K562 (cell line): ENCODE measurements at regions not wholly inside any gene's neighbourhood (a gene's known extent, or its start where the extent isn't known, plus 50 kb on each side); places are given as distances from the start of the nearest gene placed in this dataset.

Source experiments
- BDP1 ChIP-seq: IDR thresholded peaks from 3 replicates; pipeline ENCODE4 v1.6.1; 2011; ENCODE audit not compliant: insufficient read length, insufficient read depth
- CBX3 ChIP-seq, 2 experiments: IDR thresholded peaks; 1 replicate in 1 of 2; 2 replicates in 1 of 2; pipeline ENCODE4 v1.6.1; 2012; ENCODE audit warnings: inconsistent platforms in 2 of 2, low read length in 2 of 2, borderline replicate concordance in 1 of 2, control low read depth in 1 of 2
- HDAC1 ChIP-seq, 2 experiments: fragments of 450-650 bp; IDR thresholded peaks; 2 replicates each; pipeline ENCODE4 v1.6.1; 2016 to 2017; ENCODE audit warnings: inconsistent platforms in 1 of 2, mild to moderate bottlenecking in 1 of 2, moderate library complexity in 1 of 2
- KDM2B ChIP-seq: fragments of 250-450 bp; sonication (Bioruptor Pico); IDR thresholded peaks from 2 replicates; pipeline ENCODE4 v1.8.0; 2021; ENCODE audit warnings: mild to moderate bottlenecking, moderate library complexity
- MCM7 ChIP-seq, 2 experiments: fragments of 450-650 bp; IDR thresholded peaks; 2 replicates each; pipeline ENCODE4 v1.6.1; 2016 to 2018
- TCF7 ChIP-seq: sonication (generic); IDR thresholded peaks from 2 replicates; pipeline ENCODE4 v1.6.1; 2016; ENCODE audit warnings: antibody characterized with exemption, borderline replicate concordance
- ZNF184 ChIP-seq: sonication (generic); formaldehyde crosslinking; IDR thresholded peaks from 2 replicates; pipeline ENCODE4 v1.5.0; 2020; ENCODE audit warnings: missing genetic modification reagents
- ZNF23 ChIP-seq: fragments of 250-450 bp; sonication (Bioruptor Pico); IDR thresholded peaks from 2 replicates; pipeline ENCODE4 v1.4.0; 2020; ENCODE audit warnings: mild to moderate bottlenecking
- ZNF324 ChIP-seq: fragments of 250-450 bp; sonication (Bioruptor Pico); IDR thresholded peaks from 2 replicates; pipeline ENCODE4 v1.4.0; 2020; ENCODE audit warnings: mild to moderate bottlenecking
- ZNF717 ChIP-seq: fragments of 250-450 bp; sonication (Bioruptor Pico); IDR thresholded peaks from 2 replicates; pipeline ENCODE4 v1.5.0; 2021
- TF ChIP-seq, protein P1 (sequence below): sonication (generic); formaldehyde crosslinking; IDR thresholded peaks from 2 replicates; pipeline ENCODE4 v1.8.0; 2022; ENCODE audit warnings: mild to moderate bottlenecking, missing genetic modification reagents, borderline replicate concordance
- TF ChIP-seq, protein P2 (sequence below): fragments of 250-450 bp; sonication (Bioruptor Pico); IDR thresholded peaks from 2 replicates; pipeline ENCODE4 v1.5.0; 2020; ENCODE audit warnings: mild to moderate bottlenecking
- TF ChIP-seq, protein P3 (sequence below), 3 experiments: fragments of 200-800 bp in 1 of 3; fragments of 250-450 bp in 1 of 3; fragments of 450-650 bp in 1 of 3; sonication (Bioruptor Pico) in 1 of 3; sonication (Bioruptor generic) in 1 of 3; formaldehyde crosslinking in 1 of 3; IDR thresholded peaks; 2 replicates each; pipeline versions ENCODE4 v1.6.1 to v1.8.0; 2016 to 2022; ENCODE audit warnings: mild to moderate bottlenecking in 2 of 3, missing genetic modification characterization in 2 of 3, missing compliant biosample characterization in 1 of 3, moderate library complexity in 1 of 3
- TF ChIP-seq, protein P4 (sequence below): fragments of 450-650 bp; IDR thresholded peaks from 2 replicates; pipeline ENCODE4 v1.6.1; 2018; ENCODE audit warnings: mild to moderate bottlenecking, low read depth; ENCODE audit not compliant: partially characterized antibody
- TF ChIP-seq, protein P5 (sequence below), 2 experiments: fragments of 450-650 bp in 1 of 2; sonication (generic) in 1 of 2; formaldehyde crosslinking in 1 of 2; IDR thresholded peaks in 1 of 2; conservative IDR thresholded peaks in 1 of 2; 2 replicates each; pipeline versions ENCODE4 v1.6.1 to v1.8.1; 2016 to 2023; ENCODE audit warnings: mild to moderate bottlenecking in 2 of 2, moderate library complexity in 2 of 2, inconsistent platforms in 1 of 2, missing genetic modification reagents in 1 of 2

DNA sequence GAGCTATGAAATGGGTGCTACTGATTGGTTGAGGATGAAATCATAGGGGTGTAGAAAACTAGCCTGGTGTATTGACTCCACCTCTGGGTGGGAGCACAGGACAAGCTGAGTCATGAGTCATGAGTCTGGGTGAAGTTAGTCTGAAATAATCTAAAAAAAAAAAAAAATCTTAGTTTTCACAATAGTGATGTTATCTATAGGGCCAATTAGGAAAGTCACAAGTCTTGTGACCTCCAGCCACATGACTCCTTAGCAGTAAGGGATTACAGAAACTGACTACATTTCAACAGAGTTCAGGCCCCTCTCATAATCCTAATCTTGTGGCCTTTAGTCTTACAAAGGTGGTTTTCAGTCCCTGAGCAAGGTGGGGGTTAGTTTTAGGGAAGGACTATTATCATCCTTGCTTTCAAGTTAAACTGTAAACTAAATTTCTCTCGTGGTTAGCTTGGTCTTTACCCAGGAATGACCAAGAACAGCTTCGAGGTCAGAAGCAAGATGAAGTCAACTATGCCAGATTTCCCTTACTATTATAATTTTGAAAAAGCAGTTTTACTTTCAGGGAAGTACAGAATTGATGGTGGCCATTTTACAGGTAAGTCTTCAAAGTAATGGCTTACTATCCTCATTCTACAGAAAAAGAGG lies 338.0 kb upstream of the GYPC start (continued):
- no peak for TF ChIP-seq CBX3 (IDR thresholded peaks at IDR 0.05; ENCODE audit: borderline replicate concordance in 1 of 2, low read length in 2 of 2)
- TF ChIP-seq KDM2B (CRISPR knock-in tag): no peak
- TF ChIP-seq, protein P1, sequence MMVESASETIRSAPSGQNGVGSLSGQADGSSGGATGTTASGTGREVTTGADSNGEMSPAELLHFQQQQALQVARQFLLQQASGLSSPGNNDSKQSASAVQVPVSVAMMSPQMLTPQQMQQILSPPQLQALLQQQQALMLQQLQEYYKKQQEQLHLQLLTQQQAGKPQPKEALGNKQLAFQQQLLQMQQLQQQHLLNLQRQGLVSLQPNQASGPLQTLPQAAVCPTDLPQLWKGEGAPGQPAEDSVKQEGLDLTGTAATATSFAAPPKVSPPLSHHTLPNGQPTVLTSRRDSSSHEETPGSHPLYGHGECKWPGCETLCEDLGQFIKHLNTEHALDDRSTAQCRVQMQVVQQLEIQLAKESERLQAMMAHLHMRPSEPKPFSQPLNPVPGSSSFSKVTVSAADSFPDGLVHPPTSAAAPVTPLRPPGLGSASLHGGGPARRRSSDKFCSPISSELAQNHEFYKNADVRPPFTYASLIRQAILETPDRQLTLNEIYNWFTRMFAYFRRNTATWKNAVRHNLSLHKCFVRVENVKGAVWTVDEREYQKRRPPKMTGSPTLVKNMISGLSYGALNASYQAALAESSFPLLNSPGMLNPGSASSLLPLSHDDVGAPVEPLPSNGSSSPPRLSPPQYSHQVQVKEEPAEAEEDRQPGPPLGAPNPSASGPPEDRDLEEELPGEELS: no peak
- TF ChIP-seq ZNF324 (CRISPR knock-in tag): no peak
- 0 out of 2 replicates have a peak, but pooled peaks have one; percentile 49 for TF ChIP-seq ZNF23 (CRISPR knock-in tag)
- no peak for TF ChIP-seq ZNF184 (CRISPR knock-in tag)
- TF ChIP-seq, protein P2, sequence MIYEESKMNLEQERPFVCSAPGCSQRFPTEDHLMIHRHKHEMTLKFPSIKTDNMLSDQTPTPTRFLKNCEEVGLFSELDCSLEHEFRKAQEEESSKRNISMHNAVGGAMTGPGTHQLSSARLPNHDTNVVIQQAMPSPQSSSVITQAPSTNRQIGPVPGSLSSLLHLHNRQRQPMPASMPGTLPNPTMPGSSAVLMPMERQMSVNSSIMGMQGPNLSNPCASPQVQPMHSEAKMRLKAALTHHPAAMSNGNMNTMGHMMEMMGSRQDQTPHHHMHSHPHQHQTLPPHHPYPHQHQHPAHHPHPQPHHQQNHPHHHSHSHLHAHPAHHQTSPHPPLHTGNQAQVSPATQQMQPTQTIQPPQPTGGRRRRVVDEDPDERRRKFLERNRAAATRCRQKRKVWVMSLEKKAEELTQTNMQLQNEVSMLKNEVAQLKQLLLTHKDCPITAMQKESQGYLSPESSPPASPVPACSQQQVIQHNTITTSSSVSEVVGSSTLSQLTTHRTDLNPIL (CRISPR knock-in tag): no peak
- TF ChIP-seq, protein P3, sequence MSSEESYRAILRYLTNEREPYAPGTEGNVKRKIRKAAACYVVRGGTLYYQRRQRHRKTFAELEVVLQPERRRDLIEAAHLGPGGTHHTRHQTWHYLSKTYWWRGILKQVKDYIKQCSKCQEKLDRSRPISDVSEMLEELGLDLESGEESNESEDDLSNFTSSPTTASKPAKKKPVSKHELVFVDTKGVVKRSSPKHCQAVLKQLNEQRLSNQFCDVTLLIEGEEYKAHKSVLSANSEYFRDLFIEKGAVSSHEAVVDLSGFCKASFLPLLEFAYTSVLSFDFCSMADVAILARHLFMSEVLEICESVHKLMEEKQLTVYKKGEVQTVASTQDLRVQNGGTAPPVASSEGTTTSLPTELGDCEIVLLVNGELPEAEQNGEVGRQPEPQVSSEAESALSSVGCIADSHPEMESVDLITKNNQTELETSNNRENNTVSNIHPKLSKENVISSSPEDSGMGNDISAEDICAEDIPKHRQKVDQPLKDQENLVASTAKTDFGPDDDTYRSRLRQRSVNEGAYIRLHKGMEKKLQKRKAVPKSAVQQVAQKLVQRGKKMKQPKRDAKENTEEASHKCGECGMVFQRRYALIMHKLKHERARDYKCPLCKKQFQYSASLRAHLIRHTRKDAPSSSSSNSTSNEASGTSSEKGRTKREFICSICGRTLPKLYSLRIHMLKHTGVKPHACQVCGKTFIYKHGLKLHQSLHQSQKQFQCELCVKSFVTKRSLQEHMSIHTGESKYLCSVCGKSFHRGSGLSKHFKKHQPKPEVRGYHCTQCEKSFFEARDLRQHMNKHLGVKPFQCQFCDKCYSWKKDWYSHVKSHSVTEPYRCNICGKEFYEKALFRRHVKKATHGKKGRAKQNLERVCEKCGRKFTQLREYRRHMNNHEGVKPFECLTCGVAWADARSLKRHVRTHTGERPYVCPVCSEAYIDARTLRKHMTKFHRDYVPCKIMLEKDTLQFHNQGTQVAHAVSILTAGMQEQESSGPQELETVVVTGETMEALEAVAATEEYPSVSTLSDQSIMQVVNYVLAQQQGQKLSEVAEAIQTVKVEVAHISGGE (CRISPR knock-in tag; IDR thresholded peaks at IDR 0.05): no peak
- TF ChIP-seq, protein P4, sequence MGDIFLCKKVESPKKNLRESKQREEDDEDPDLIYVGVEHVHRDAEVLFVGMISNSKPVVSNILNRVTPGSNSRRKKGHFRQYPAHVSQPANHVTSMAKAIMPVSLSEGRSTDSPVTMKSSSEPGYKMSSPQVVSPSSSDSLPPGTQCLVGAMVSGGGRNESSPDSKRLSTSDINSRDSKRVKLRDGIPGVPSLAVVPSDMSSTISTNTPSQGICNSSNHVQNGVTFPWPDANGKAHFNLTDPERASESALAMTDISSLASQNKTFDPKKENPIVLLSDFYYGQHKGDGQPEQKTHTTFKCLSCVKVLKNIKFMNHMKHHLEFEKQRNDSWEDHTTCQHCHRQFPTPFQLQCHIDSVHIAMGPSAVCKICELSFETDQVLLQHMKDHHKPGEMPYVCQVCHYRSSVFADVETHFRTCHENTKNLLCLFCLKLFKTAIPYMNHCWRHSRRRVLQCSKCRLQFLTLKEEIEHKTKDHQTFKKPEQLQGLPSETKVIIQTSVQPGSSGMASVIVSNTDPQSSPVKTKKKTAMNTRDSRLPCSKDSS: no peak
- no peak for TF ChIP-seq TCF7
- TF ChIP-seq HDAC1 (IDR thresholded peaks at IDR 0.05): no peak
- no peak for TF ChIP-seq BDP1
- TF ChIP-seq MCM7 (IDR thresholded peaks at IDR 0.05): no peak
- TF ChIP-seq, protein P5, sequence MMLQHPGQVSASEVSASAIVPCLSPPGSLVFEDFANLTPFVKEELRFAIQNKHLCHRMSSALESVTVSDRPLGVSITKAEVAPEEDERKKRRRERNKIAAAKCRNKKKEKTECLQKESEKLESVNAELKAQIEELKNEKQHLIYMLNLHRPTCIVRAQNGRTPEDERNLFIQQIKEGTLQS (IDR thresholded peaks at IDR 0.05): peak; percentile 50
- TF ChIP-seq, protein P5 (CRISPR knock-in tag; conservative IDR thresholded peaks at IDR 0.05): no peak
- TF ChIP-seq ZNF717 (CRISPR knock-in tag): no peak
